Colonic mucosa (tissue), 4 donors: ENCODE measurements at regions not wholly inside any gene's neighbourhood (a gene's known extent, or its start where the extent isn't known, plus 50 kb on each side); places are given as distances from the start of the nearest gene placed in this dataset.
"Not testable (repeated sequence)": the region's sequence is repeated elsewhere in the genome, so short reads cannot be mapped to it uniquely, and the experiment has no call there.

Source experiments
- DNase-seq: peaks from one replicate; pipeline ENCODE4 v3.0.0-alpha.2; 2020
- H3K27ac ChIP-seq: fragments of 200-600 bp; one replicate; pipeline ENCODE4 v1.8.0; 2021
- H3K27me3 ChIP-seq: fragments of 200-600 bp; one replicate; pipeline ENCODE4 v1.8.0; 2021
- H3K36me3 ChIP-seq: fragments of 200-600 bp; one replicate; pipeline ENCODE4 v1.8.0; 2021
- H3K4me1 ChIP-seq: fragments of 200-600 bp; one replicate; pipeline ENCODE4 v1.8.0; 2021; ENCODE audit warnings: mild to moderate bottlenecking
- H3K4me3 ChIP-seq: fragments of 200-600 bp; one replicate; pipeline ENCODE4 v1.8.0; 2021
- H3K9ac ChIP-seq, 2 donors: one replicate each; pipeline ENCODE4 v1.7.0; 2013; ENCODE audit warnings: control low read depth in 2 of 2, low read depth in 2 of 2, low read length in 2 of 2
- H3K9me3 ChIP-seq: fragments of 200-600 bp; one replicate; pipeline ENCODE4 v1.8.0; 2021
- CTCF ChIP-seq: fragments of 200-600 bp; IDR thresholded peaks from one replicate; pipeline ENCODE4 v1.8.0; 2022; ENCODE audit warnings: antibody characterized with exemption, mild to moderate bottlenecking
- intact Hi-C: fragments of 100-400 bp; cut with DNase I; formaldehyde crosslinking; loops from one replicate; pipeline ENCODE4 v1.14.1; 2022
- donor health status: healthy.
- donor health status: DM: no; HTN: no; CAD: no.
- donor health status: DM: no; HTN: no; CAD: no.

- Histone ChIP-seq H3K4me3 (no peak overlapping the region), H3K27me3 (no peaks in the 10 kb centered on the region), H3K36me3 (no peaks in the 10 kb centered on the region), H3K9ac (no peak overlapping the region), H3K27ac (no peak overlapping the region), H3K9me3 (no peaks in the 10 kb centered on the region), H3K4me1 (no peaks in the 10 kb centered on the region)
- intact Hi-C loops, result no loop called here
- DNase-seq, result no peak
- no peak for TF ChIP-seq CTCF
Measured at GRCh38 chr5:85466423-85466822, 1081.7 kb upstream of the EDIL3 start.

GRCh38 chr5:85472749-85473148 lies 1088.1 kb upstream of the EDIL3 start:
- H3K36me3 ChIP-seq, result no peaks in the 10 kb centered on the region

GRCh38 chr5:85475151-85475550 lies 1090.5 kb upstream of the EDIL3 start:
- H3K4me1 ChIP-seq, H3K9me3 ChIP-seq, DNase-seq, H3K4me3 ChIP-seq, H3K36me3 ChIP-seq, H3K9ac ChIP-seq, H3K27ac ChIP-seq, intact Hi-C loops, H3K27me3 ChIP-seq: not testable (repeated sequence)

More at GRCh38 chr5:85472749-85473148, 1088.1 kb upstream of the EDIL3 start:
- no peak overlapping the region for H3K9ac ChIP-seq
- no peaks in the 10 kb centered on the region for H3K4me1 ChIP-seq
- H3K27me3 ChIP-seq, result no peaks in the 10 kb centered on the region
- no peak overlapping the region for H3K27ac ChIP-seq
- no peaks in the 10 kb centered on the region for H3K9me3 ChIP-seq
- intact Hi-C loops, result no loop called here
- TF ChIP-seq CTCF, result no peak
- DNase-seq, result no peak
- no peak overlapping the region for H3K4me3 ChIP-seq

GRCh38 chr5:85476617-85477016 lies 1091.9 kb upstream of the EDIL3 start:
- H3K36me3 ChIP-seq, result no peaks in the 10 kb centered on the region
- H3K4me1 ChIP-seq, result no peaks in the 10 kb centered on the region

GRCh38 chr5:85479849-85480248 lies 1095.2 kb upstream of the EDIL3 start:
- Histone ChIP-seq H3K9ac (no peak overlapping the region), H3K36me3 (no peaks in the 10 kb centered on the region), H3K4me3 (no peak overlapping the region), H3K4me1 (no peaks in the 10 kb centered on the region), H3K27ac (no peak overlapping the region), H3K27me3 (no peaks in the 10 kb centered on the region), H3K9me3 (no peaks in the 10 kb centered on the region)
- no peak for TF ChIP-seq CTCF
- DNase-seq, result no peak
- intact Hi-C loops, result no loop called here

More at GRCh38 chr5:85476617-85477016, 1091.9 kb upstream of the EDIL3 start:
- no peaks in the 10 kb centered on the region for H3K9me3 ChIP-seq
- no peaks in the 10 kb centered on the region for H3K27me3 ChIP-seq
- H3K9ac ChIP-seq, result no peak overlapping the region
- no peak overlapping the region for H3K4me3 ChIP-seq
- DNase-seq, result no peak
- TF ChIP-seq CTCF, result no peak
- no peak overlapping the region for H3K27ac ChIP-seq
- intact Hi-C loops, result no loop called here

- no peak overlapping the region for H3K27ac ChIP-seq
- no peak overlapping the region for H3K4me3 ChIP-seq
- TF ChIP-seq CTCF, result no peak
- no peak overlapping the region for H3K9ac ChIP-seq
- no peaks in the 10 kb centered on the region for H3K36me3 ChIP-seq
- H3K27me3 ChIP-seq, result no peaks in the 10 kb centered on the region
- DNase-seq, result no peak
- H3K9me3 ChIP-seq, result no peaks in the 10 kb centered on the region
- no peaks in the 10 kb centered on the region for H3K4me1 ChIP-seq
- intact Hi-C loops, result no loop called here
Measured at GRCh38 chr5:85484982-85485574, 1100.4 kb upstream of the EDIL3 start.
